ENCODE measurements at regions not wholly inside any gene's neighbourhood (a gene's known extent, or its start where the extent isn't known, plus 50 kb on each side); places are given as distances from the start of the nearest gene placed in this dataset.

- DNase-seq (ENCODE audit: low read depth in 2 of 2) = no peak
Observed at GRCh38 chr13:50711131-50711815, 132.2 kb downstream of the DLEU7 start.

GRCh38 chr13:50711996-50712395 lies 131.5 kb downstream of the DLEU7 start:
- no peak for DNase-seq (ENCODE audit: low read depth in 2 of 2)

- DNase-seq (ENCODE audit: low read depth in 2 of 2) = no peak
Observed at GRCh38 chr13:50712456-50712855, 131.0 kb downstream of the DLEU7 start.

- no peak for DNase-seq (ENCODE audit: low read depth in 2 of 2)
Observed at GRCh38 chr13:50712881-50713280, 130.6 kb downstream of the DLEU7 start.

GRCh38 chr13:50713523-50714248 lies 129.8 kb downstream of the DLEU7 start:
- no peak for DNase-seq (ENCODE audit: low read depth in 2 of 2)

GRCh38 chr13:50714891-50715290 lies 128.6 kb downstream of the DLEU7 start:
- DNase-seq (ENCODE audit: low read depth in 2 of 2) = no peak

- DNase-seq (ENCODE audit: low read depth in 2 of 2) = no peak
Observed at GRCh38 chr13:50715402-50716146, 127.9 kb downstream of the DLEU7 start.

- no peak for DNase-seq (ENCODE audit: low read depth in 2 of 2)
Observed at GRCh38 chr13:50720861-50721671, 122.4 kb downstream of the DLEU7 start.

GRCh38 chr13:50721672-50721992 lies 121.9 kb downstream of the DLEU7 start:
- no peak for DNase-seq (ENCODE audit: low read depth in 2 of 2)

- no peak for DNase-seq (ENCODE audit: low read depth in 2 of 2)
Observed at GRCh38 chr13:50722440-50723125, 120.9 kb downstream of the DLEU7 start.

- no peak for DNase-seq (ENCODE audit: low read depth in 2 of 2)
Observed at GRCh38 chr13:50724438-50724837, 119.1 kb downstream of the DLEU7 start.

GRCh38 chr13:50724913-50725312 lies 118.6 kb downstream of the DLEU7 start:
- no peak for DNase-seq (ENCODE audit: low read depth in 2 of 2)

GRCh38 chr13:50726164-50726563 lies 117.3 kb downstream of the DLEU7 start:
- DNase-seq (ENCODE audit: low read depth in 2 of 2) = no peak

GRCh38 chr13:50729177-50729576 lies 114.3 kb downstream of the DLEU7 start:
- DNase-seq (ENCODE audit: low read depth in 2 of 2) = no peak

- no peak for DNase-seq (ENCODE audit: low read depth in 2 of 2)
Observed at GRCh38 chr13:50730496-50731351, 112.8 kb downstream of the DLEU7 start.

- no peak for DNase-seq (ENCODE audit: low read depth in 2 of 2)
Observed at GRCh38 chr13:50731400-50731799, 112.1 kb downstream of the DLEU7 start.

- DNase-seq (ENCODE audit: low read depth in 2 of 2) = no peak
Observed at GRCh38 chr13:50732712-50733111, 110.8 kb downstream of the DLEU7 start.

GRCh38 chr13:50733392-50733791 lies 110.1 kb downstream of the DLEU7 start:
- no peak for DNase-seq (ENCODE audit: low read depth in 2 of 2)

GRCh38 chr13:50735071-50735470 lies 108.4 kb downstream of the DLEU7 start:
- DNase-seq (ENCODE audit: low read depth in 2 of 2) = no peak

GRCh38 chr13:50740052-50740741 lies 103.3 kb downstream of the DLEU7 start:
- DNase-seq (ENCODE audit: low read depth in 2 of 2) = no peak
